ENCODE measurements at regions not wholly inside any gene's neighbourhood (a gene's known extent, or its start where the extent isn't known, plus 50 kb on each side); places are given as distances from the start of the nearest gene placed in this dataset.

DNA sequence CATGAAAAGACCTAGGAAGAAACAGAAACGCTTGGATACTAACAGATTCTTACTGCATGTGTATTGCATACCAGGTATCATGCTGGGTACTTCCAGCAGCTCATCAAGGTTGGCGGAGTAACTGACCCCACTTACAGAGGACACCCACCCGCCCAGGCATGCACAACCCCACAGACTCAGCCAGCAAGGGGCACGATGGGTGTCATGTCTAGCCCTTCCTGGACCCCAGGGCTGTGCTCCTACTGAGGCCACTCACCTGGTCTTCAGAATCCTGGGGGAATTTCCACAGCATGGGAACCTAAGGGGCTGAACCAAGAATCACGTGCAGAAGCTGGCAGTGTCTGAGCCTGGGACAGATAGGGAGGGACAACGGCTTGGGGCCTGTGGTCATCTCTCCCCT lies 134.1 kb upstream of the ZNF32 start:
- intact Hi-C loops (cut with DNase I; ENCODE audit: low total_unique reads), result no loop called here
- no peak overlapping the region for H3K4me3 ChIP-seq
- no peak for DNase-seq
- H3K27me3 ChIP-seq (replicated peaks in 1 of 7), result no peaks in the 10 kb centered on the region
- no peak overlapping the region for H3K27ac ChIP-seq
- TF ChIP-seq POLR2A (IDR thresholded peaks at IDR 0.05) (no peak), POLR2AphosphoS5 (IDR thresholded peaks at IDR 0.05) (no peak)
- TF ChIP-seq, protein P1, sequence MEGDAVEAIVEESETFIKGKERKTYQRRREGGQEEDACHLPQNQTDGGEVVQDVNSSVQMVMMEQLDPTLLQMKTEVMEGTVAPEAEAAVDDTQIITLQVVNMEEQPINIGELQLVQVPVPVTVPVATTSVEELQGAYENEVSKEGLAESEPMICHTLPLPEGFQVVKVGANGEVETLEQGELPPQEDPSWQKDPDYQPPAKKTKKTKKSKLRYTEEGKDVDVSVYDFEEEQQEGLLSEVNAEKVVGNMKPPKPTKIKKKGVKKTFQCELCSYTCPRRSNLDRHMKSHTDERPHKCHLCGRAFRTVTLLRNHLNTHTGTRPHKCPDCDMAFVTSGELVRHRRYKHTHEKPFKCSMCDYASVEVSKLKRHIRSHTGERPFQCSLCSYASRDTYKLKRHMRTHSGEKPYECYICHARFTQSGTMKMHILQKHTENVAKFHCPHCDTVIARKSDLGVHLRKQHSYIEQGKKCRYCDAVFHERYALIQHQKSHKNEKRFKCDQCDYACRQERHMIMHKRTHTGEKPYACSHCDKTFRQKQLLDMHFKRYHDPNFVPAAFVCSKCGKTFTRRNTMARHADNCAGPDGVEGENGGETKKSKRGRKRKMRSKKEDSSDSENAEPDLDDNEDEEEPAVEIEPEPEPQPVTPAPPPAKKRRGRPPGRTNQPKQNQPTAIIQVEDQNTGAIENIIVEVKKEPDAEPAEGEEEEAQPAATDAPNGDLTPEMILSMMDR (IDR thresholded peaks at IDR 0.05 in 8 of 11, conservative IDR thresholded peaks at IDR 0.05 in 3 of 11), result no peak
- no peaks in the 10 kb centered on the region for H3K36me3 ChIP-seq
- H3K4me1 ChIP-seq, result peaks cover 0 to 11% (median 0%) of the 10 kb centered on the region in 6 donors
- WGBS, 5 donors, result 85 to 95% (median 92%) methylated on average over 6 of the region's 6 CpGs
- H3K9me3 ChIP-seq, result no peaks in the 10 kb centered on the region

DNA sequence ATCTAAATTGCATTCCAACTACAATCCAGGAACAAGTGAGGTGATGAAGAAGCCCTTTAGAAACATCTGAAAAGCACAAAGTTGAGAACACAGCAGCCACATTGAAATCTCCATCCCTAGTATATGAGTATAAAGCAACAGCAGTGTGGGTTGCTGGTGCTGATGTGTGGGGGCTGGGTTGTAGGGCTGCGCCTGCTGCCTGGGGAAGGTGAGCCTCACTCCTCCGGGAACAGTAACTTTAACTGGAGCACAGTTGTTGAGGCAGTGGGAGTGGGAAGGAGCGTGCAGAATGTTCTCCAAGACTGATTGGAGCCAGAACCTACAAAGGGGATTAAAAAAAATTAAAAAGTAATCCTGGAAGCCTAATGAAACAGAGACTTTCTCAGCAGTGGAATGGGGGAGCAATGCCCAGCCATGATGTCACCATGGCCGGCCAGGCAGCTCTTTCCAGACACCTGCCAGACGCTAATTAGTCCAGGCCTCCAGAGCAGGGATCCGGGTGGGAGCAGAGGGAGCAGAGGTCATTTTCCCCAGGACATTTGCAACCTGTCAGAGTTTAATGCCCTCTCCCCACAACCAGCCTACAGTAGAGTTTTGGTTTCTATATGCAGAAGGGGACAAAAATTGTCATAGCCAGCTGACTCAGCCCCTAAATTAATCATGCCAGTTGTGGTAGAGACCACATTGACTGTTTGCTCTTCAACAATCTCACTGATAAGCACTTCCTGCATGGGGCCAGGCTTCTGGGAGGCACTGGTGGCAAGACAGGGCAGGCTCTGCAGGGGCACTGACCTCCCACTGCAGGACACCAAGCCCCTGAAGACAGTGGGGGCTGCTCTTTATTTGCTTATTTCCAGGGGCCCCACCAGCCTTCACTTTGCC lies 133.0 kb upstream of the ZNF32 start:
- TF ChIP-seq POLR2A (IDR thresholded peaks at IDR 0.05), result no peak
- TF ChIP-seq, protein P1 (IDR thresholded peaks at IDR 0.05 in 8 of 11, conservative IDR thresholded peaks at IDR 0.05 in 3 of 11), result no peak
- no peak for TF ChIP-seq POLR2AphosphoS5 (IDR thresholded peaks at IDR 0.05)
- 75 to 86% (median 82%) methylated on average over 6 of the region's 6 CpGs for WGBS, 5 donors
- peaks cover 0 to 11% (median 0%) of the 10 kb centered on the region in 6 donors for H3K4me1 ChIP-seq
- H3K4me3 ChIP-seq, result no peak overlapping the region
- H3K36me3 ChIP-seq, result no peaks in the 10 kb centered on the region
- H3K27me3 ChIP-seq (replicated peaks in 1 of 7), result no peaks in the 10 kb centered on the region
- intact Hi-C loops (cut with DNase I; ENCODE audit: low total_unique reads), result no loop called here
- H3K27ac ChIP-seq, result no peak overlapping the region
- no peaks in the 10 kb centered on the region for H3K9me3 ChIP-seq
- DNase-seq, result no peak

DNA sequence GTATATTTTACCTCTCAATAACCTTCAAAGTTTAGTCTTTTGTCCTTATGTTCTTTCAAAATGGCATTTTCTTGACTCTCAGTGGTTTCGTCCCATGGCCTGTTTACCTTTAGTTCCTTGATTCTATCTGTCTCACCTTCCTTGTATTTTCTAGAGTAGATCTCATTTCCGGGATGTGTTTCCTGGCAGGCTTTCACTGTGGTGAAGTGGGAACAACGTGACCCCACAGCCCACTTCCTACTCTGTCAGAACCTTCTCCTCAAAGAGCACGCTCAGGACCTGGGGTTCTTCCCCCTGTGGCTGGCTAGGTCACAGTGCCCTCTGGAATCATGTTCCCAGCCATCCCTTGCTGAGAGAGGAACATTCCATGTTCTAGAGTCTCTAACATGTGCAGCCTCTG lies 129.9 kb upstream of the ZNF32 start:
- Histone ChIP-seq H3K27me3 (replicated peaks in 1 of 7) (no peaks in the 10 kb centered on the region), H3K36me3 (no peaks in the 10 kb centered on the region), H3K9me3 (no peaks in the 10 kb centered on the region), H3K4me1 (peaks cover 0 to 11% (median 0%) of the 10 kb centered on the region in 6 donors), H3K4me3 (no peak overlapping the region), H3K27ac (no peak overlapping the region)
- 23 to 39% (median 32%) methylated on average over 4 of the region's 4 CpGs for WGBS, 5 donors
- DNase-seq, result no peak
- intact Hi-C loops (cut with DNase I; ENCODE audit: low total_unique reads), result no loop called here
- TF ChIP-seq POLR2A (IDR thresholded peaks at IDR 0.05), result no peak
- no peak for TF ChIP-seq POLR2AphosphoS5 (IDR thresholded peaks at IDR 0.05)
- TF ChIP-seq, protein P1 (IDR thresholded peaks at IDR 0.05 in 8 of 11, conservative IDR thresholded peaks at IDR 0.05 in 3 of 11), result no peak

DNA sequence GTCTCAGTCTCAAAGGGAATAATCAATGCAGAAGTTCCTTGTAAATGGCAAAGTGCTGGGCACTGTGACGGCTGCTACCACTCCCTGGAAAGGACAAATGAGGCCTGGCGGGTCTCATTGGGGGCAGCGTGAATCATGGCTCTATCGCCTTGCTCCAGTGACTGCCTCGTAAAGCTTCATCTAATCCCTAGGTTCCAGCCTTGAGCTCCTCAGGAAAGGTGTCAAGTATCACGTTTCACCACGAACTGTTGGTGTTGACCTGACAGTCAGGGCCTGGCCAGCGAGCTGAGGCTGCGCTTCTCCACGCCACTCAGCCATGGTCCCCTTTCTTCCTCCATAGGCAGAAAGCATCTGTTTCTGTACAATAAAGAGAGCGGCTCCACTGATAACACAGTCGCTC lies 126.7 kb upstream of the ZNF32 start:
- intact Hi-C loops (cut with DNase I; ENCODE audit: low total_unique reads), result no loop called here
- Histone ChIP-seq H3K27me3 (replicated peaks in 1 of 7) (no peaks in the 10 kb centered on the region), H3K36me3 (no peaks in the 10 kb centered on the region), H3K27ac (no peak overlapping the region), H3K4me1 (no peaks in the 10 kb centered on the region), H3K4me3 (no peak overlapping the region), H3K9me3 (peaks cover 0 to 9% (median 0%) of the 10 kb centered on the region in 8 donors)
- no peak for TF ChIP-seq POLR2A (IDR thresholded peaks at IDR 0.05)
- TF ChIP-seq, protein P1 (IDR thresholded peaks at IDR 0.05 in 8 of 11, conservative IDR thresholded peaks at IDR 0.05 in 3 of 11), result no peak
- TF ChIP-seq POLR2AphosphoS5 (IDR thresholded peaks at IDR 0.05), result no peak
- WGBS, 5 donors, result 87 to 96% (median 93%) methylated on average over 11 to 12 of the region's 12 CpGs
- no peak for DNase-seq
